Sciatic nerve (tissue), 2 donors: ENCODE measurements at regions not wholly inside any gene's neighbourhood (a gene's known extent, or its start where the extent isn't known, plus 50 kb on each side); places are given as distances from the start of the nearest gene placed in this dataset.

Experiments
- ATAC-seq: fragments of 200-7000 bp; cut with Tn5 transposase; one replicate; pipeline ENCODE4 v1.9.1; 2020; ENCODE audit warnings: mild to moderate bottlenecking, moderate library complexity
- DNase-seq: peaks from one replicate; pipeline ENCODE4 v3.0.0-alpha.2; 2020; ENCODE audit warnings: low spot score
- intact Hi-C: fragments of 100-400 bp; cut with DNase I; formaldehyde crosslinking; loops from one replicate; pipeline ENCODE4 v1.14.2; 2022
- donor health status: DM: no; HTN: no; CAD: no.
- donor health status: DM: no; HTN: no; CAD: no.

GRCh38 chr1:56081173-56081572 lies 498.2 kb downstream of the PLPP3 start:
- DNase-seq: no peak
- intact Hi-C loops: no loop called here
- ATAC-seq: peak; percentile 49

- DNase-seq: no peak
- intact Hi-C loops: no loop called here
- ATAC-seq: no peak
These were observed 499.2 kb downstream of the PLPP3 start for GRCh38 chr1:56080123-56080522.

- intact Hi-C loops: no loop called here
- ATAC-seq: no peak
- no peak for DNase-seq
These were observed 500.0 kb downstream of the PLPP3 start for GRCh38 chr1:56079391-56079790.

GRCh38 chr1:56077206-56077605 lies 502.2 kb downstream of the PLPP3 start:
- intact Hi-C loops: no loop called here

GRCh38 chr1:56074007-56074651 lies 505.2 kb downstream of the PLPP3 start:
- ATAC-seq (peak; percentile 96), DNase-seq (peak; percentile 84)

More at GRCh38 chr1:56077206-56077605, 502.2 kb downstream of the PLPP3 start:
- no peak for DNase-seq
- ATAC-seq: peak; percentile 23

GRCh38 chr1:56073614-56074006 lies 505.8 kb downstream of the PLPP3 start:
- intact Hi-C loops: no loop called here

More at GRCh38 chr1:56074007-56074651, 505.2 kb downstream of the PLPP3 start:
- intact Hi-C loops: no loop called here

DNA sequence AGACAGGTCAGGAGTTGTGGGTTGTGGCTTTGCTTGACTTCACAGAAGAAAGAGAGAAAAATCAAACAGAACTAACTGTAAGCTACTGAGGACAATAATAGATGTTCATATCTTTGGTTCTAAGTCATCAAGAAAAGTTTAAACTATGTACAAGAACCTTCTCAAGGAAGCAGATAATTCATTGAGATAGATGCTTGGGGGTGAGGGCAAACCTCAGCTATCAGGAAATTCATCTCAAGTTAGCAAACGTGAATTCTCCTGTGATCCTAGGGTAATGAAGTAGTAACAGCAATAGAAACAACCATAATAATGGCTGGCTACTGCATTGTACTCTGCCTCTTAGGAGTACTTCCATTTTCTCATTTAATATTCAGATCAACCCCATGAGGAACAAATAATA lies 506.2 kb downstream of the PLPP3 start:
- intact Hi-C loops: no loop called here
- ATAC-seq (no peak), DNase-seq (no peak)

More at GRCh38 chr1:56073614-56074006, 505.8 kb downstream of the PLPP3 start:
- ATAC-seq: no peak
- no peak for DNase-seq

DNA sequence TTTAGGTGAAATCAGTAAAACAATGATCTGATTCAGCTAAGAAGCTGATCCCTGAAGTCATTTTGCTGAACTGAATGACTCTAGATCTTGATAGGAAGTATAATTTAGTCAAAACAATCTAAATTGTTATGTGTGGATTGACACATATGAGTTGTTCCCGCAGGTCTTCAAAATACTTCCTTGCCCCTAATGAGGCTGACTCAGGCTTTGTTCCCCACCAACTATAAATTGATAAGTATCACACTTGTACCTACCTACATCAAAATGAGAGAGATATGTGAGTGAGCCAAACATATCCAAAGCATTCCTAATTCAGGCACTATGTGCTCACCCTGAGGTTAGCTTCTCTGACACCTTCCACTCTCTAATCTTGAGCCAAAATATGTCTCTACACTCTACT lies 507.1 kb downstream of the PLPP3 start:
- intact Hi-C loops: no loop called here

DNA sequence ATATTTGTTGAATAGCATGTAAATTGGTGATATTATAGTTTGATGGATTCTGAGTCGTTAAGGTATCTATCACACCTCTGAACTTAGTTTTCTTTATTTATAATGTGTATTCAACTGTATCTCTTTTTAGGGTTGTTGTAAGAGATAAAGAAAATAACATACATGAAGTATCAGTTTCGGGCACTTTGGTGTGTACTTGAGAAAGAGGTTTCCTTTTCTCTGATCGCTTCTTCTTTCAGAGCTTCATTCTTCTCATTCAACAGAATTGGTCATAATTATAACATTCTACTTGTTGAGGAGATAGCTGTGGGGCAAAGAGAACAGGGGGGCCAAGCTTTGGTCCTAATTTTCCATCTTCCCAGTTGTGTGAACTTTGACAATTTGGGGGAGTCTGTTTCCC lies 508.0 kb downstream of the PLPP3 start:
- ATAC-seq (no peak), DNase-seq (no peak)
- intact Hi-C loops: no loop called here

More for the DNA sequence above, 507.1 kb downstream of the PLPP3 start:
- ATAC-seq (no peak), DNase-seq (no peak)

DNA sequence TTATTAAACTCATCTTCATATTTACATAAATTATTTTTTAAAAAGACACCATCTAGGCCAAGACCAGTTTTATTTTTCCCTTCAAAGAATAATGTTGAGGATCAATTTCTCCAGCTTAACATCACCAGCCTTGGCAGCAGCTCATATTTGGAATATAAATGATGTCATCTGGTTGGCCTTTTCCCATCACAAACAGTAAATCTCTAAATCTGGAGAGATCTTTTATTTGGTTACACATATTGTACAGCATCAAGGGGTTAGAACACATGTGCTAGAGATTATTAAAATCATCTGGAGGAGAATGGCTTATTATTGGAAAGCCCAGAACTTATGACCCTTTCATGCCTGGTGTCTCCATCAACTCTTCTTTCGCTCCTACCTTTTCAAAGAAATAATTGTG lies 508.8 kb downstream of the PLPP3 start:
- DNase-seq: no peak
- intact Hi-C loops: no loop called here
- peak; percentile 18 for ATAC-seq

DNA sequence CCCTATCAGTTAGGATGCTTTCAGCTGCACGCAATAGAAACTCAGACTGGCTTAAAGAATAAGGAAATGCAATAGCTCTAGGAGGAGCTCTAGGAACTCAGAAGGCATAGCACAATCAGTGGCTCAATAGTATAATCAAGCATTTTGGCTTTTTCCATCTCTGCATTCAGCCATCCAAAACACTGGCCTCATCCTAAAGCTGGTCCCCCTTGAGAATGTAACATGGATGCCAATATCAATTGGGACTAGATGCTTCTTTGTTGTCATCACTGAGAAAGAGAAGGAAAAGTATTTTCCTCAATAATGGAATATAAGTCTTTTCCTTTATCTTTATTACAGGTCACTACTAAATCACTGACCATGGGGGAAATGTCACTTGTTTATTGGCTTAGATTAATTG lies 509.5 kb downstream of the PLPP3 start:
- intact Hi-C loops: no loop called here
- DNase-seq: no peak

GRCh38 chr1:56068908-56069307 lies 510.5 kb downstream of the PLPP3 start:
- intact Hi-C loops: no loop called here
- DNase-seq (no peak), ATAC-seq (no peak)

More for the DNA sequence above, 509.5 kb downstream of the PLPP3 start:
- ATAC-seq: no peak

DNA sequence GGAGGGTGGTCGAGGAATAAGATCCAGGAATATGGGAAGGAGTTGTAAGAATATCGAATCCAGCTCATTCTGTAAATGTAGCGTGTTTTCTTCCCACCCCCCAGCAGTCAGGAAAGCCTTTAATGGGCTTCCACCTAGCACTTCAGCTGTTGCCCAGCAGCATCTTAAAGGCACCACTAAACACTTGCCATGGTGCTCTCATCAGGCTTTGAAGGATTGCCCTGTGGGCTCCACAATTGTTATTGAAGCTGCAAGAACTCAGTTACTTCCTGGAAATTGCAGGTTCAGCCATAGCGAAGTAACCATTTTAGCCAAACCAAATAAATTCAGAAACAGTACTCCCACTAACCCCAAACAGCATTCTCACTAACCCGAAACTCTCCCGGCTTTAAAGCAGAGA lies 511.2 kb downstream of the PLPP3 start:
- peak; percentile 72 for ATAC-seq

GRCh38 chr1:56065729-56066128 lies 513.6 kb downstream of the PLPP3 start:
- DNase-seq (no peak), ATAC-seq (no peak)
- intact Hi-C loops: no loop called here

More for the DNA sequence above, 511.2 kb downstream of the PLPP3 start:
- no peak for DNase-seq
- intact Hi-C loops: no loop called here

DNA sequence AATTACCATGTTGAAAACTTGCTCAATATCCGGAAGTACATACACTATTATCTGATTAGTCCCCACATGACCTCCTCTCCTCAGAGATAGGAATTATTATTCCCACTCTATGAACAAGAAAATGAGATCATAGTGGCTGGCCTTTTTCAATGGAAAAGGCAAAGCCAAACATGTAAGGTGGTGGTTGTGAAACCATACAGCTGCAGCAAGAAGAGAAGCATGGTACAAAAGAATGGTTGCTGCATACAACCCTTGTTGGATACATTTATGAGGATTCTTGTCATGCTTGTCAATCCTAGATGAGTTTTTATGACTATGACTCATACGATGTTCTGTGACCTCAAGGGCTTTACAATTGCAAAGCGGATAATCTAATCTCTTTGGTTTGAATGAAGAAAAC lies 514.7 kb downstream of the PLPP3 start:
- intact Hi-C loops: no loop called here
- ATAC-seq: no peak
- no peak for DNase-seq

DNA sequence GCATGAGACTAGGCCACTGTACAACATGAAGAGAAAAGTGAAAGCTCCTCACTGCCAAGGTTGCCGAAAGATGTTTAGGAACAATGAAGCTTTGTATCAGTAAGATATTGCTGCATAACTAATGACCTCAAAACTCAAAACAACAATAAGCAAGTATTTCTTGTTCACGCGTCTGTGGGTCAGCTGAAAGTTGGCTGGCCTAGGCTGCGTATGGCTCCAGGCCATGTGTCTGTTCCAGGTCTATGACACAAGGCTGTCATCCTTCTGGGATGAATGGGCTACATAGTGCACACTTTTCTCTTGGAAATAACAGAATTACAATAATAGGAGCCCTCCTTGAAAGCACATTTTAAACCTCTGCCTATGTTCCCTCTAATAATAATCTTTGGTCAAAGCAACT lies 515.9 kb downstream of the PLPP3 start:
- no peak for DNase-seq
- intact Hi-C loops: no loop called here
- peak; percentile 73 for ATAC-seq

DNA sequence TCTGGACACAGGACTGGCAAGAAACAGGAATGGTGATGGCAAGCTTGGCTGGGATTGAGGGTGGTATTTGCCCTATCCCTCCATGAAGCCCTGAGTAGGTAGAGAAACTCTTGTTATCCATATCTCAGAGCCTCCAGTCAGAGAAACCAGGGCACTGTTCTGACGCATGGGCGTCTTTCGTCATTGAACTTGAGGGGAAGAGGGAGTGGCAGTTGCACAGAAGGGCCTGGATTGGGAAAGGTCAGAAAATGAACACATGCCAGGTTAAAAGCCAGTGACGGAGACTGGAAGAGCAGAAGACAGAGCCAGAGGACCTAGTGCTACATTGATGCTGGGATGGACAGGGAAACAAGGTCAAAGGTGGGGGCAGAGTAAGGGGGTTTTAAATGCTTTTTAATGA lies 516.7 kb downstream of the PLPP3 start:
- DNase-seq (no peak), ATAC-seq (no peak)
- intact Hi-C loops: no loop called here

DNA sequence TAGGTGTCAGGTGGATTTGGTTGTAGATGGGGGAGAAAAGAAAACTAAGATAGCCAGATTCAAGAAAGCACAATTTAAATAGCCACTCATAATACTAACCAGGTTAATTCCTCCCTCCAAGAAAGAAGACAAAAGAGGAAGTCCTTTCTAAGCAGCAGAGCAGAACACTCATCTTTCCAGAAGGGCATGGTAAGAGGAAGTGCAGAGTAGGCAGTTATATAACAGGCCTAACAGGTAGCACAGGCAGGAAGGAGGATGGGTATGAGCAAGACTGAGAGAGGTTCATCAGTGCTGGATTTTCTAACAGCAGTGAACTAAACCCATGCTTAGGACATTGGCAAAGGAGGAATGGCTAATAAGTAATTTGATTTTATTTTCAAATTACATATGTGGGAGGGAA lies 517.5 kb downstream of the PLPP3 start:
- ATAC-seq: no peak
- intact Hi-C loops: no loop called here
- no peak for DNase-seq

DNA sequence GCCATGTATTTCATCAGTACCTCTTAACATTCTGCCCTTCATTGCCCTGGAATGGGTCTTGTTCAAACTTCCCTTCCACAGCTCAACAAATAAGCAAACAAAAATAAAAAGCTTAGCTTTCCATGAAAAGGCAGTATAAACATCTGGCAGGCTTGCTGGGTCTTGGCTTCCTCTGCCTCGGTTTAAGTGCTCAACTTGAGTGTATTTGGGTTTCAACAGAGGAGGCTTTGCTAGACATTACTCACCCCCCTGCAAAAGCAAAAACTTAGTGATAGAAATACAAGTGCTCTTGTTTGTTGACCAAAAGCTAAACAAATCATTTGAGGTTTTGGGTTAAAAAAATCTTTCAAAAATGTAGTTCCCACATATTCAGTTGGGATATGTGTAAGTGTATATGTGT lies 518.5 kb downstream of the PLPP3 start:
- DNase-seq: no peak
- intact Hi-C loops: no loop called here
- no peak for ATAC-seq

GRCh38 chr1:56057466-56058405 lies 521.6 kb downstream of the PLPP3 start:
- ATAC-seq (peak; percentile 41), DNase-seq (no peak)
- intact Hi-C loops: no loop called here
